ENCODE measurements at regions not wholly inside any gene's neighbourhood (a gene's known extent, or its start where the extent isn't known, plus 50 kb on each side); places are given as distances from the start of the nearest gene placed in this dataset.

- no peak for FAIRE-seq
- TF ChIP-seq, protein P1, sequence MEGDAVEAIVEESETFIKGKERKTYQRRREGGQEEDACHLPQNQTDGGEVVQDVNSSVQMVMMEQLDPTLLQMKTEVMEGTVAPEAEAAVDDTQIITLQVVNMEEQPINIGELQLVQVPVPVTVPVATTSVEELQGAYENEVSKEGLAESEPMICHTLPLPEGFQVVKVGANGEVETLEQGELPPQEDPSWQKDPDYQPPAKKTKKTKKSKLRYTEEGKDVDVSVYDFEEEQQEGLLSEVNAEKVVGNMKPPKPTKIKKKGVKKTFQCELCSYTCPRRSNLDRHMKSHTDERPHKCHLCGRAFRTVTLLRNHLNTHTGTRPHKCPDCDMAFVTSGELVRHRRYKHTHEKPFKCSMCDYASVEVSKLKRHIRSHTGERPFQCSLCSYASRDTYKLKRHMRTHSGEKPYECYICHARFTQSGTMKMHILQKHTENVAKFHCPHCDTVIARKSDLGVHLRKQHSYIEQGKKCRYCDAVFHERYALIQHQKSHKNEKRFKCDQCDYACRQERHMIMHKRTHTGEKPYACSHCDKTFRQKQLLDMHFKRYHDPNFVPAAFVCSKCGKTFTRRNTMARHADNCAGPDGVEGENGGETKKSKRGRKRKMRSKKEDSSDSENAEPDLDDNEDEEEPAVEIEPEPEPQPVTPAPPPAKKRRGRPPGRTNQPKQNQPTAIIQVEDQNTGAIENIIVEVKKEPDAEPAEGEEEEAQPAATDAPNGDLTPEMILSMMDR (IDR thresholded peaks at IDR 0.05; ENCODE audit: insufficient read depth, missing control alignments), result no peak
- DNase-seq (ENCODE audit: insufficient read length, low spot score), result no peak
These were observed 509.5 kb downstream of the EIPR1 start for GRCh38 chr2:2868085-2868484.

- DNase-seq (ENCODE audit: insufficient read length, low spot score), result no peak
- no peak for FAIRE-seq
- TF ChIP-seq, protein P1 (IDR thresholded peaks at IDR 0.05; ENCODE audit: insufficient read depth, missing control alignments), result no peak
These were observed 510.1 kb downstream of the EIPR1 start for GRCh38 chr2:2867397-2867979.

- no peak for DNase-seq (ENCODE audit: insufficient read length, low spot score)
- no peak for FAIRE-seq
- TF ChIP-seq, protein P1 (IDR thresholded peaks at IDR 0.05; ENCODE audit: insufficient read depth, missing control alignments), result no peak
These were observed 511.2 kb downstream of the EIPR1 start for GRCh38 chr2:2866459-2866858.

DNA sequence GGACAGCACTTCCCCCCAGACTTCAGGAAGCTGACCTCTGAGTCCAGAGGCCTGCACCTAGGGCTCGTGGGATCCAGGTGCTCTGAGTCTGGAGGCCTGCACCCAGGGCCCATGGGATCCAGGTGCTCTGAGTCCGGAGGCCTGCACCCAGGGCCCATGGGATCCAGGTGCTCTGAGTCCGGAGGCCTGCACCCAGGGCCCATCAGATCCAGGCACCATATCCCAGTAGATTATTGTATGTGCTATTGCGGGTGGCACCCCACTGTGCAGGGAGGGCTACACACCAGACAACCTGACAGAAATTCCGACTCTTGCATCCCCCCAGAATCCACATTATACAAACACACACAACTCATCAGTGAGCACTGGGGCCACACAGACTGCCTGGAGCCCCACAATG, 515.2 kb downstream of the EIPR1 start:
- TF ChIP-seq, protein P1 (IDR thresholded peaks at IDR 0.05; ENCODE audit: insufficient read depth, missing control alignments), result no peak
- FAIRE-seq (no peak), DNase-seq (ENCODE audit: insufficient read length, low spot score) (no peak)

- no peak for FAIRE-seq
- no peak for DNase-seq (ENCODE audit: insufficient read length, low spot score)
- TF ChIP-seq, protein P1 (IDR thresholded peaks at IDR 0.05; ENCODE audit: insufficient read depth, missing control alignments), result no peak
These were observed 515.9 kb downstream of the EIPR1 start for GRCh38 chr2:2861666-2862240.

DNA sequence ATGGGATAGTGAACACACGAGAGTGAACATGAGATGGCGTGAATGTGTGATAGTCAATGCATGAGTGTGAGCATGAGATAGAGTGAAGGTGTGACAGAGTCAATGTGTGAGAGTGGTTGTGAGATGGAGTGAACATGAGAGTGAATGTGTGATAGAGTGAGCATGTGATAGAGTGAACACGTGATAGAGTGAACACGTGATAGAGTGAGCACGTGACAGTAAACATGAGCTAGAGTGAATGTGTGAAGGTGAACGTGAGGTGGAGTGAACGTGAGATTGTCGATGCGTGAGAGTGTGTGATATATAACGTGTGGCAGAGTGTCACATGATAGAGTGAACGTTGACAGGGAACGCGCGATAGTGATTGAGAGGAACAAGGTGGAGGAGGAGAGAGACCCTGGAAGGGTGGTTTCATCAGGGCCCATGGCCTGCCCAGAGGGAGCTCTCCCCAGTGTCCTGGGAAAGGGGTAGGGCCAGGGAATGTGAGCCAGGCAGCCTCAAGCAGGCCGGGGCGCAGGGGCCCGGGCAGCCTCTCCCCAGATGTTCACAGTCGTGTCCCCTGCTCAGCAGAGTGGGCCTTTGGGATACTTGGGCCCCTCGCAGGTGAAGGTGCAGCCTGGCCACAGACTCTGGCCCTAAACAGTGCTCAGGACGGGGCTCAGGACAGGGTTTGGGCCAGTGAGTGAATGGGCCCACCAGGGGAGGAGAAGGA, 516.9 kb downstream of the EIPR1 start:
- DNase-seq (ENCODE audit: insufficient read length, low spot score) (no peak), FAIRE-seq (no peak)
- TF ChIP-seq, protein P1 (IDR thresholded peaks at IDR 0.05; ENCODE audit: insufficient read depth, missing control alignments), result no peak

- DNase-seq (ENCODE audit: insufficient read length, low spot score) (no peak), FAIRE-seq (no peak)
- TF ChIP-seq, protein P1 (IDR thresholded peaks at IDR 0.05; ENCODE audit: insufficient read depth, missing control alignments), result no peak
These were observed 517.9 kb downstream of the EIPR1 start for GRCh38 chr2:2859732-2860131.

Data from D721Med (cell line).